CD1c-positive myeloid dendritic cell (primary cell): ENCODE measurements at regions not wholly inside any gene's neighbourhood (a gene's known extent, or its start where the extent isn't known, plus 50 kb on each side); places are given as distances from the start of the nearest gene placed in this dataset.

Experiments used
- DNase-seq: peaks from one replicate; pipeline ENCODE4 v3.0.0-alpha.2; 2016; ENCODE audit errors: extremely low spot score

DNA sequence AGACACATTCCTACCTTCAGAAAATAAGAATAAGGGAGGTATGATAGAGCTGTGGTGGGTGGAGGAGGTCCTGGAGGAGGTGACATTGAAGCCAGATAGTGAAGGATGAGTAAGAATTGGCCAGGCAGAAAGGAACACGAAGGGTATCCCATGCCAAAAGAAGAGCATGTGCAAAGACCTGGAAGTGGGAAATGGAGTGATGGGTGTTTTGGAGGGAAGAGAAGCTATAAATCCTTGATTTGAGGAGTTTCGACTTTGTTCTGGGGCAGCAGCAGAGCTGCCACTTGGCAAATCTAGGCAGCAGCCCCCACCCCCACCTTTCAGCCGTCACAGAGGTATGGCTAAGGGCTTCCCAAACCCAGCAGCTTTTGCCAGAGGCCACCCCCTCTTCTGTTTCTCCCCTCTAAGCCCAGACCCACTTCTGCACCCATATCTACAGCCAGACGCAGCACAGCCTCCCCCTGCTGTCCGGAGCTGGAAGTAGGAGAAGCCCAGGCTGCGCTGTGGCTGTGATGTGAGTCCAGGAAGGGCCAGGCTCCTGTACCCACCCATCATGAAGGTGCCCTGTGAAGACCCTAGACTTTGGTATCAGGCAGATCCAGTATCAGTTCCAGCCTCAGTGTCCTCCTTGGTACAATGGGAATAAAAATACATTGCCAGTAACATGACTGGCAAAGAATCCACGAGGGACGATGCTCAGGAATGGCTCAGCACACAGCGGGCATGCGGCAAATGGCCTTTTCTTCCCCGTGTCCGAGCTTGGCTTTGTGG, 188.7 kb upstream of the LINGO1 start:
- DNase-seq = peak; percentile 23

DNA sequence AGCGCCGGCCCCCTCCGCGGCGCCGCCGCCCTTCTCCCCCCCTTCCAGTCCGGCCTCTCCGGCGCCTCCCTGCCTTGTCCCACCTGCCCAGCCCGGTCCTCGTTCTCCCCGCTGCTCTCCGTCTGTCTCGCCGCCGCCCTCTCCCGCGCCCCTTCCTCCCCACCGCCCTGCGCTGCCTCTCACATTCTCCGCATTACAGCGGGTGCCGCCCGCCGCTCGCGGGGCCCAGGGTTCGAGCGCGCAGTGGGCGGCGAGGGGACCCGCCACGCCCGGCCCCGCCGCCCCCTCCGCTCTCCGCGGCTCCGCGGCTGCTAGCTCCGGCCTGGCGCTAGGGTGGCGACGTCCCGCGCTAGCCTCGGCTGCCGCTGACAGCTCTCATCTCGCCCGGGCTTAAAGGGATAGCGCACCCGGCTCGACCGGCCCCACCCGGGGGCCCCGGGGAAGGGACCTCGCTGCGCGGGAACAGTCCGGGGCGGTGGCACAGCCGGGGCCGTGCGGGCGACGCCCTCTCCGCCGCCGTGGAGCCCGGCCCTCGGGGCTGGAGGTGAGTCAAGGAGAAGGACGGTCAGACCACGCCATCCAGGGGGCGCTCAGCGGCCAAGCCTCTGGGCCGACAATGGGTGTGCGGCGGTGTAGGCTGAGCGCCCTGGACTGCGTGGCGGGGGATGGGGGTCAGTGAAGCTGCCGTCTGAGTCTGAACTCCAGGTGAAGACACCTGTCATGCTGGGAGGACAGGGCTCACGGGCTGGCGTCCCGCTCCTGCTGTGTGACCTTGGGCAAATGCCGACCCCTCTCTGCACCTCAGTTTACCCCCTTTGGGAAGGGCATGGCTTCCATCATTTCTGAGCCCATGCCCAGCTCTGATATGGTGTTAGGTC, 187.4 kb upstream of the LINGO1 start:
- no peak for DNase-seq

DNA sequence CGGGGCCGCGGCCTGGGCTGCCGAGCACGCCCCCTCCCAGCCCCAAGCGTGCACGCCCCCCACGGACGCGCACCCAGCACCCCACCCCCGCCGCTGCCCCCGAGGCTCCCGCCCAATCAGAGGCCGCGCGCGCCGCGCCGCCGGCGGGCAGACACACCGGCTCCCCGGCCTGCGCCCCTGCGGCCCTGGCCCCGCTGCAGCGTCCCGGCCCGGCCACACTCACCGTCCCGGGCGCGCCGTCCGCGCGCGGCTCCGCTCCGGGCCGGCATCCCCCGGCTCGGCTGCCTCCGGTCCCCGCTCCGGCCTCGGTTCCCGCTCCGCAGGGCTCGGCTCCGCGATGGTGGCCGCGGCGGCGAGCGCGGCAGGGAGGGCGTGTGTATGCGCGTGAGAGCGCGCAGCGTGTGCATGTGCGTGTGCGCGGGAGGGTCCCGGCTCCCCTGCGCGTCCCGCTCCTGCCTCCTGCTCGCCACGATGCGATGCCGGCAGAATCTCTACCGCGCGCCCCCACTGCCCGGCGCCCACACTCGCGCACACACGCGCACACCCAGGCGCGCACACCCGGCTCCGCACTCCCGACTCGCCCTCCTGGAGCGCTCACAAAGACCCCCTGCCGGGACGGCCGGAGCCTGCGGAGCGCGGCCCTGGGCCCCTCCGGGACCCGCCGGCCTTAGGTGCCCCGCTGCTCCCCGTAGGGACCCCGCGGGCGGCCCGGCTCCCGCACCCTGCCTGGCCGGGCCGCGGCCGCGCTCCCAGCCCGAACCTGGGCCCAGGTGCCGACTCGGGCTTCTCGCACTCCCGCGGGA, 186.5 kb upstream of the LINGO1 start:
- no peak for DNase-seq

DNA sequence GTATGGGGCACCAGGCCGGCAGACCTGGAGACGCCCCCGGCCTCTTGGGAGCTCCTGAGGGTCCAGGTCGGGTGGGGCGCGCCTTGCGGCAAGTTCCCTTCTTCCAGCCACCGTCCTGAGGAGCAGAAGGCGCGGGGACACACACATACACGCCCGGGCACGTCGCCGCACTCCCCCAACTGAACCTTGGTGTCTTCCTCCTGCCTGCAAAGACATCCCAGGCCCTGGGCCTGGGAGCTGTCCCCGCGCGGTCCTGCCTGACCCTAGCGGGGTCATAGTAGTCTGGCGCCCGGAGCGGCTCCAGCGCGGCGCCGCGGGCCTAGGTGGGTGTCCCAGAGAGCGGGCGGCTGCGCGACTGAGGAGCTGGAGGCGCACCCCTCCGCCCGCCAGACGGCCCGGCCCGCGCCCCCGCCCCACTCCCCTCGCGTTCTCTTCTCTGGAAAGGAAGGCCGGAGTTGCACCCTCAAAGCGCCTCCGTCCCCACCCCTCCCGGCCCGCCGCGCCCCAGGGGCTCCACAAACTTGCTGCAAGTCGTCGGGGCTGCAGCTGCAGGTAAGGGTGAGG, 185.9 kb upstream of the LINGO1 start:
- no peak for DNase-seq

DNA sequence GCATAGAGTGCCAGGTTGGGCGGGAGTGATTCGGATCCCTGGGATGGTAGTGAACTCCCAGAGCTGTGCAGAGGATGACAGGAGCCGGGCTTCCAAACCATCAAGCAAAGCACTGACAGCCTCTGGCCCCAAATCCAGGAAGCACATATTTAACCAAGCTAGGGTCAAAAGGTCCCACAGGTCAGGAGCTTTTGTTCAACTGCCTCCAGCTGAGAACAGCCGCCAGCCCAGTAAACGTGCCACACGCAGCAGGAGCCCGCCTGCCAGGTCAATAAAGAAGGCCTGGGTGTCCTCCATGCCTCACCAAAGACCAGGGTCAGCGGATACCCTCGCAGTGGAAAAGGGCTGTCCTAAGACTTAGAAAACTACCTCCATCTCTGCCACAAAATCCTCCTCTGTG, 184.7 kb upstream of the LINGO1 start:
- no peak for DNase-seq

DNA sequence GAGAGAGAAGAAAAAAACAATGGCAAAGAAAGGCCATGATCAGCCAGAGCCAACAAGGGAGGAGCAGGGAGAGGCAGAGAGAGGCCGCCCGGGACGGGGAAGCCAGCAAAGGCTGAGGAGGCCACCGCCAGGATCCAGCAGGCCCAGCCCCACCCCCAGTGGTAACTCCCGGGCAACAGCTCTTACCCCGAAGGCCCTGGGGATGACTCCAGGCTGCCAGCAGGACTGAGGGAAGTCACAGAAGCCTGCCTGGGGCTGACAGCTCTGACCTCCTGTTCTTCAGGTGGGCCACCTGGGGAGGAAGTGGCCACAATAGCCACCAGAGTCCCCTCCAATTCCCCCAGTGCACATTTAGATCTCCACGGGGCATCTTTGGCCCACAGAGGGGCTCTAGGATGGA, 184.3 kb upstream of the LINGO1 start:
- no peak for DNase-seq

DNA sequence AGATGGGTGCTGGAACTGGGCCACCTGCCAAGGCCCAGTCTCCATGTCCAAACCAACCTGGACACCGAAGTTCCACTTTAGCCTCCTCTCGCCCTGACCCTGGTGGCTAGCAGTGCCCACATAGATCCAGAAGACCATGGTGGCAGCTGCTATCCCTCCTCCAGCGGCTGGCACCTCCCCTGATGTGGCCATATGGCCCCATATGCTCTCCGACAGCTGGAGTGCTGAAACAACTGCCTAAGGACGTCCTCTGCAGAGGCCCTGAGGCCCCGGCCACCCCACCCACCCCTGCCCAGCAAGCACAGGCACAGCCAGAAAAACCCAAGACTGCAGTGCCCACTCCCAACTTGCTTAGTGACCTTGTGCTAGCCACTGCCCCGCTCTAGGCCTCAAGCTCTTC, 182.3 kb upstream of the LINGO1 start:
- DNase-seq = no peak

DNA sequence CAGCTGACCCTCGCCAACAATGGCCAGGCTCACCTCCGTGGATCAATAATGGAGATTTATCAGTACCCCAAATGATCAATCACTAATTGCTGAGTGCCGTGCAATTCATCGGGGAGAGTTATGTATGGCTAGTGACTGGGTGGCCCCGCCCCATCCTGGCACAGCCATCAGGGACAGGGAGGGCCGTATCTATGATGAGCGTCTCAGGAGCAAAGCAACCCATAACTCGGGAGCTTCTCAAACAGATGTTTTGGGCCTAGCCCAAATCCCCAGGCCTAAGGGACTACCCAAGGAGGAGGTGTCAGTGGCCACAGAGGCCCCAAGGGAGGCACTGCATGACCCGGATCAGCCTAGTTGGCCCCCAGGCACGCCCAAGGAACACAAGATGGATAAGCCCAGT, 180.0 kb upstream of the LINGO1 start:
- no peak for DNase-seq

DNA sequence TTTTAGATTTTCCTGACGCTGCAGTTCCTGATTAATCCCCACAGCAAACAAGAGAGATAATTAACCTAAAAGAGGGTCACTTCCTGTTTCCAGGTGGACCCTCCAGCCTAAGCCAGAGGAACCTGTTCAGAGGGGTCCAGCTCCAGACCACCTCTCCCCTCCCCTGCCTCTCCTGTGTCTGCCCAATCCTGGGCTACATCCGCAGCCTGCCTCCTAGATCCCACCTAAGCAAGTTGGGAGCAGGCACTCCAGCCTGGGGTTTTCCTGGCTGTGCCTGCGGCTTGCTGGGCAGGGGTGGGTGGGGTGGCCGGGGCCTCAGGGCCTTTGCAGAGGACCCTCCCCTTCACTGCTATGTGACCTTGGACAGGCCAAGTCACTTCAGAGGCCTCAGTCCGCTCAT, 178.6 kb upstream of the LINGO1 start:
- no peak for DNase-seq

DNA sequence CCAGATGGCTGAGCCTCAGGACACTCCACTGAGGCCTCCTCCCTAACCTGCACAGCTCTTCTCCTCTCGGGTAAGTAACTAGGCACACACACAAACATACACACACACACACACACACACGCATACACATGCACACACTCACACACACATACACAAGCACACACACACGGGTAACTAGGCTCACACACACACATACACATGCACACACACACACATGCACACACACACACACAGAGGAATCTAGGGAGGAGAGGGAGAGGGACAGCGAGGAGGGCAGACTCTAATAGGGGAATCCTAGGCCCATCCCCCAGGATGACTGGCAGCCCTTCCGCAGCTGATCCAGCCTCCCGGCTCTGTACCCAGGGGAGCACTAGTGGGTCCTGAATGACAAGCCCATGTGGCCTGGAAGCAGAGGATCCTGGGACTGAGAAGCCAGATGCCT, 177.4 kb upstream of the LINGO1 start:
- no peak for DNase-seq

DNA sequence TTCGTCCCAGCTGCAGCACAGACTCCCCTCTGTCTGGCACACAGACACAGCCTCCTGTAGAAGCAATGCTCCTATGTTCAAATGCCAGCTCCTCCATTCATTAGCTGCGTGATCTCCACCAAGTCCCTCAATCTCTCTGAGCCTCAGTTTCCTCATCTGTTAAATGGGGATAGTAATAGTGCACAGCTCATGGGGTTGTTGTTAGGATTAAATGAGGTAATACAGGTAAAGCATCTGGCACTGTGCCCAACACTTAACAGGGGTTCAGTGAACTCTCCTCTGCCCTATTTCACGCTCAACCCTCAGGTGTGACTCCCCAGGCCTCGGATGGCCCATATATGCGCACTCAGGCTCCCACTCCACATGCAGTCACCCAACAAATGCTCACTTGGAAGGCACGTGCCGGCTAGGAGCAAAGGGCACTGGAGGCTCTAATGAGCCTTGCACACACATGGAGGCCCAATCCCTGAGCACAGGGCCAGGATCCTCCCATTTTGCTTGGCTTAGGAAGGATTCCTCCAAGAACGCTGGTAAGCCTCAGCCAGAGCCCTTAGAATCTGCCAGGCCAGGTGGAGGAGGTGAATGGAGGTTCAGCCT, 176.0 kb upstream of the LINGO1 start:
- no peak for DNase-seq

DNA sequence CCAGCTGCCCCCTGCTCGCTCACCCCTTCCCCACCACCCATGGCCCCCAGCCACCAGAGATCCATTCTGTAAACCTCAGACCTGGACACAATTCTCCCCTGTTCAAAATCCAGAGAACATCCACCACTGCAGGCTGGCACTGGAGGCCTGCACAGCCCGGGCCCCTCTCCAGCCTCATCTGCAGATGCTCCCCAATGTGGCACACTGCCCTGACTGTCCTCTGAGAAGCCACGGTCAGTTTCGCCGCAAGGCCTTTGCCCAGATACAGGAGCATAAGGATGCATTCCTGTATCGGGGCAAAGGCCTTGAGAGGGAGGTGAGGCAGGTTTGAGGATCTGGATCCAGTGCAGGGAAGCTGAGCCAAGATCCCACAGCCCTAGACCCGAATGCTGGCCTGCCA, 175.4 kb upstream of the LINGO1 start:
- DNase-seq = no peak

DNA sequence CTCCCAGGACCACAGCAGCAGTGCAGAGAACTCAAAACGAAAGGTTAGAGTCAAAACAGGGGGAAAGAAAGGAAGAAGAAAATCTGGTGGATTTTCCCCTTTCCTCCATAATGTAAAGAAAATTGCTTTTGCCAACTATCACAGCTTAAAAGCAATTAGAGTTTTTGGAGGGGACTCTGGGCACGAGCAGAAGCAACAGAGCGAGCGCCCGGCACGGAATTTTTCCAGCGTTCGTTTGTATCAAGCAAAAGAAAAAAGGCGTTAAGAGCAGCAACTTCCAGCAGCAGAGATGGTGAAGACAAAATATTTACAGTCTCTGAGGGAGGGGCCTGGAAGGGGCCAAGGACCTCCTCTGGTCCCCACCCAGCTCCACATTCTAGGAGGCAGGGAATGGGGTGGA, 174.9 kb upstream of the LINGO1 start:
- no peak for DNase-seq

DNA sequence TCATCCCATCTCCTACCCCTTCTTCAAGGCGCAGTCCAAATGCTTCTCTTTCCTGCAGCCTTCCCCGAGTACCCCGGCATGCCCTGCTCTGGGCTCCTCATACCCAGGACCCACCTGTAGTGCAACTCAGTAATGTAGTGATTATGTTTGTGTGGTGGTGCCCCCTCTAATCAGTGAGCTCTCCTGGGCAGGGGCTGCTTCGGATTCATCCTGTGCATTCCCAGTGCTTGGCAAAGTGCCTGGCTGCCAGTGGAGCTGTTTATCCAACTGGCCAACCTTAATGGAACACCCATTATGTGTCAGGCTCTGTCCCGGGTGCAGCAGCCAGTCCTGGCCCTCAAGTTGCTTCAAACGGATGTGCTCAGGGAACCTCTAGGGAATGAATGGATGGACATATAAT, 174.4 kb upstream of the LINGO1 start:
- no peak for DNase-seq

DNA sequence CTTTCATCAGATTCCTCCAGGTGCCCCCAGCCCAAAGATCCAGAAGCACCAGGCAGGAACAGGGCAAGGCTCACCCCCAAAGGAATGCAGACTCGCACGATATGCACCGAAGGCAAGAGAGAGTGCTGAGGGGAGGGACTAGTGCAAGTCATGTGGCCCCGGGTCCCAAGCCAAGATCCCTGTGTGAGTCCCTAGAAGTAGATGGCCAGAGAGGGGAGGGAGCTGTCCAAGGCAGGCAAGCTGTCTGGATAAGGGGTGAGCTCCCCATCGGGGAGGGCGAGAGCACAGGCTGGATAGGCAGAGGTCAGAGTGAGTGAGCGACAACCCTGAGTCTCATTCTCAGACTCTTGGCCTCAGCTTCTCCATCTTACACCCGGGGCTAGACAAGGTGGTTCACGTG, 171.5 kb upstream of the LINGO1 start:
- DNase-seq = no peak

DNA sequence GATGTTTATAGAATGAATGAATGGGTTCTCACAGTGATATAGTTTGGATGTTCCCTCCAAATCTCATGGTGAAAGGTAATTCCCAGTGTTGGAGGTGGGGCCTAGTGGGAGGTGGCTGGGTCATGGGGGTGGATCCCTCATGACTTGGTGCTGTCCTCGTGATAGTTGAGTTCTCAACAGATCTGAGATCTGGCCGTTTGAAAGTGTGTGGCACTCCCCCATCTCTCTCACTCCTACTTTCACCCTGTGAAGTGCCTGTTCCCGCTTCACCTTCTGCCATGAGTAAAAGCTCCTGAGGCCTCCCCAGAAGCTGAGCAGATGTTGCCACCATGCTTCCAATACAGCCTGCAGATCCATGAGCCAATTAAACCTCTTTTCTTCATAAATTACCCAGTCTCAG, 170.8 kb upstream of the LINGO1 start:
- no peak for DNase-seq

DNA sequence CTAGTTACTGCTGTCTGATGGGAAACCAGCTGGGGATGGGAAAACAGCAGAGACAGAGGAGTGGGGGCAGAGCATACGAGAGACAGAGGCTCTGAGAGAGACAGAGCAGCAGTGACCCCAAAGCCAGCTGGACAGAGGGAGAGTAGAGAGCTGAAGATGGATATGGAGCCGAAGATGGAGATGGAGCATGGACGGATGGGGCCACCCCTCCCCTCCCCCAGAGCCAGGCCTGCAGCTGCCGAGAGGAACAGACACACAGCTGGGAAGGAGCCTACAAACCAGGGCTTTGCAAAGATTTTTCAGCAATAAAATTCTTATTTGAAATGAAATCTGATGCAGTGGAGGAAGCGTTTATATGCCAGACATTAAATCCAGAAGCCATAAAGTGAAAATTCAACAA, 167.6 kb upstream of the LINGO1 start:
- DNase-seq = no peak

DNA sequence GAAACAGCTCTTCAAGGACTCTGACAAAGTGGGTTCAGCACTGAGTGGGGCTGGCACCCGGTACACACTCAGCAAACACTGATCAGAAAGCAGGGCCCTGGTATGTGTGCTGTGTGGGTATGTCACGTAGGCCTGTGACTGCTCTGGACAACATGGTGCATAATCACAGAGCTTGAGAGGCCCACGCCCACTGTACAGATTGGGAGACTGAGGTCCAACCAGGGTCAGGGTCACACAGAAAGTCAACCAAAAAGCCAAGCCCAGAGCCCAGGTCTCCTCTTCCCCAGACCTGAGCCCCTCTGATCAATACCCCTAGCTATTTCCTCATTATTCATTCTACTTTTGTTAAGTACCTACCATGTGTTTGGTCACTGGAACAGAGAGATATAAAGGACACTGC, 166.1 kb upstream of the LINGO1 start:
- no peak for DNase-seq

DNA sequence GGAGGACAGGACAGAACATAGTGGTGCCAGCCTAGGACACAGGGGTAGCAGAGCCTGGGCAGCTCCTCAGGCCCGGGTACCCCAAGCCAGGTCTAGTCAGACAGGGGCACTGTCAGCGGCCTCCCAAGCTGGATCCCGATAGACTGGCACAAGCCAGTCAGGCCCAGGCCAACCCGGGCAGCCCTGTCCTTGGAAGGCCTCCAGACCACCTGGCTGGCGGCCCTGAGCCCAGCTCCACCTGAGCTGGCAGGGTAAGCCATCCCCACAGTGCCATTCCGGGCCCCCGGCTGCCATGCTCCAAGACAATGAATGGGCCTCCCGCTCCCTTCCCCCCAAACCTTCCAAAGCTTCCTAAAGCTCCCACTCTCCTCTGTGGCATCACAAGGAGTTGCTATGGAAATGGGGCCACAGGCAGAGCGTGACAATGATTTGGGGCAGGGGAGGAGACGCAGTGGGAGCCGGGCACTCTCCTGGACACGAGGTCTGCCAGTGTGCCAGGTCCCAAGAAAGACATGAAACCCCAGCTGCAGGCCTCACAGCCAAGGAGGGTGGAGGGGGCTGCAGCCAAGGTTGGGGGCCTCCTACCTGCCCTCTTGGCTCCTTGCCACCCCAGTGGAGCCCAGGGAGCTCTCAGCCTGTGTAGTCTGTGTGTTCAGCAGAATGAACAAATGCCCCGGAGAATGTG, 165.6 kb upstream of the LINGO1 start:
- no peak for DNase-seq

DNA sequence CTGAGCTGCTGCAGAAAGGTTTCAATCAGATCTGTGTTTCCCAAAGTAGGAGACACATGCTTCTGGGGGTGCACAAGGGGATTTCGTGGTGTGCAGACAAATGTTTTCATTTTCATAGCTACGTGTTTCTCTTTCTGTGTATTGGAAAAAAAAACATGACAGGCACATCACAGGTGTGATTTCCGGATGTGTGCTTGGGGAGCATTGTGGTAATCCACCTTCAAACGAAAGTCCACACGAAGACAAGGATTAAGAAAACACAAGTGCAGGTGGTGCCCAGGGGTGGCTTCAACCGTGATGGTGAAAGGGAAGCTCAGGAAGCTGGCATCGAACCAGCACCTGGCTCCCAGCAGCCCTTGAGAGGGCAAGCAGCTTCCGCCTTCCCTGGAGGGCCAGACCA, 164.6 kb upstream of the LINGO1 start:
- no peak for DNase-seq
